IMR-90 (cell line): ENCODE measurements at regions not wholly inside any gene's neighbourhood (a gene's known extent, or its start where the extent isn't known, plus 50 kb on each side); places are given as distances from the start of the nearest gene placed in this dataset.

ENCODE experiments used
- BHLHE40 ChIP-seq: fragments of 150-350 bp; IDR thresholded peaks from 2 replicates; pipeline ENCODE4 v1.6.1; 2016; ENCODE audit warnings: mild to moderate bottlenecking, low read depth, low read length
- CEBPB ChIP-seq: IDR thresholded peaks from 2 replicates; pipeline ENCODE4 v1.6.1; 2012; ENCODE audit warnings: low read depth, low read length, improper control_type of control experiment
- POLR2A ChIP-seq: IDR thresholded peaks from 2 replicates; pipeline ENCODE4 v1.6.1; 2012; ENCODE audit warnings: mild to moderate bottlenecking, low read depth, low read length
- TF ChIP-seq, protein P1 (sequence below): conservative IDR thresholded peaks from 2 replicates; pipeline ENCODE4 v1.5.1; 2012; ENCODE audit warnings: mild to moderate bottlenecking, low read depth, low read length, improper control_type of control experiment

DNA sequence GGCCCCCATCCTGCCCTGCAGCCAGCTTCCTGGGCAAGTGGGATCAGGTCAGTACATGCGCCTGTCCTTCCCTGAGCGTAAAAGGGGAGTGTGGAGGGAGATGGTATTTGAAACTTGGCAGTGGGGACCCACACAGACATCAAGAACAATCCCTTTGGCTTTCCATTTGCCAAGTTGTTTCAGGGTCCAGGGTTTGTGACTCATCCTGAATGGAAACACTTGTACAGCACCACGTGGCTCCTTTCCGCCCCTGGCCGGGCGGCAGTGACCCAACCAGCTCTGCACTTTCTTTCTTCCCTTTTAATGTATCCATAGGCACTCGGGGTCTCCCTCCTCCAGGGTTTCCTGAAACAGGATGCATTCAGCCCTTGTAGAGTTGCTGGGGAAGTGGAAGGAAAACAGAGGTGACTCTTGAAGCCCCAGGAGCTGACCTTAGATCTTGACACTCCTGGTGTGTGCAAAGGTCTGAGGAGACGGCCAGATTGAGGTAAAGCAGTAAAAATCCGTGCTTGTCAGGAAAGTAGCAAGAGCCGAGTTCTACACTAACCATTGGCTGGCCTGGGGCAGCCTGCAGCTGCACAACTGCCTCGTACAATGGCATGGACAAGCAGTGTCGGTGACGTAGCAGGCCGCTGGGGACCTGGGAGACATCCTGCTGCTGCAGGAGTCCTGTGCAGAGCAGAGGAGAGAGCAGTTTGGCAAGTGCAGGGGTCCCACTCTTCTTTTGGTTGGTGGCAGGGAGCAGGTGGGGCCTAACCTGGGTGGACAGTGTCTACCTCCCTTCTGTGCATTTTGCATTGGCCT lies 189.8 kb downstream of the SNX19 start:
- no peak for TF ChIP-seq BHLHE40
- no peak for TF ChIP-seq CEBPB
- TF ChIP-seq, protein P1, sequence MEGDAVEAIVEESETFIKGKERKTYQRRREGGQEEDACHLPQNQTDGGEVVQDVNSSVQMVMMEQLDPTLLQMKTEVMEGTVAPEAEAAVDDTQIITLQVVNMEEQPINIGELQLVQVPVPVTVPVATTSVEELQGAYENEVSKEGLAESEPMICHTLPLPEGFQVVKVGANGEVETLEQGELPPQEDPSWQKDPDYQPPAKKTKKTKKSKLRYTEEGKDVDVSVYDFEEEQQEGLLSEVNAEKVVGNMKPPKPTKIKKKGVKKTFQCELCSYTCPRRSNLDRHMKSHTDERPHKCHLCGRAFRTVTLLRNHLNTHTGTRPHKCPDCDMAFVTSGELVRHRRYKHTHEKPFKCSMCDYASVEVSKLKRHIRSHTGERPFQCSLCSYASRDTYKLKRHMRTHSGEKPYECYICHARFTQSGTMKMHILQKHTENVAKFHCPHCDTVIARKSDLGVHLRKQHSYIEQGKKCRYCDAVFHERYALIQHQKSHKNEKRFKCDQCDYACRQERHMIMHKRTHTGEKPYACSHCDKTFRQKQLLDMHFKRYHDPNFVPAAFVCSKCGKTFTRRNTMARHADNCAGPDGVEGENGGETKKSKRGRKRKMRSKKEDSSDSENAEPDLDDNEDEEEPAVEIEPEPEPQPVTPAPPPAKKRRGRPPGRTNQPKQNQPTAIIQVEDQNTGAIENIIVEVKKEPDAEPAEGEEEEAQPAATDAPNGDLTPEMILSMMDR: no peak
- TF ChIP-seq POLR2A: no peak
